ENCODE measurements at regions not wholly inside any gene's neighbourhood (a gene's known extent, or its start where the extent isn't known, plus 50 kb on each side); places are given as distances from the start of the nearest gene placed in this dataset.
"Not testable (repeated sequence)": the region's sequence is repeated elsewhere in the genome, so short reads cannot be mapped to it uniquely, and the experiment has no call there.

- ChIA-PET POLR2A (no interaction called here), CTCF (no interaction called here)
- TF ChIP-seq CTCF (IDR thresholded peaks at IDR 0.05; ENCODE audit: control extremely low read depth, extremely low read depth, low read depth, missing control alignments): no peak
- no peak for DNase-seq (ENCODE audit: extremely low spot score)
Measured at GRCh38 chrX:915427-916229, 285.0 kb downstream of the SHOX start.

- ChIA-PET POLR2A (no interaction called here), CTCF (no interaction called here)
- no peak for DNase-seq (ENCODE audit: extremely low spot score)
- TF ChIP-seq CTCF (IDR thresholded peaks at IDR 0.05; ENCODE audit: control extremely low read depth, extremely low read depth, low read depth, missing control alignments): no peak
Measured at GRCh38 chrX:914206-914605, 283.6 kb downstream of the SHOX start.

GRCh38 chrX:912677-913076, 282.1 kb downstream of the SHOX start:
- TF ChIP-seq CTCF (IDR thresholded peaks at IDR 0.05; ENCODE audit: control extremely low read depth, extremely low read depth, low read depth, missing control alignments): no peak

GRCh38 chrX:909068-909467, 278.5 kb downstream of the SHOX start:
- POLR2A ChIA-PET; DNase-seq (ENCODE audit: extremely low spot score); CTCF ChIA-PET: not testable (repeated sequence)

More at GRCh38 chrX:912677-913076, 282.1 kb downstream of the SHOX start:
- ChIA-PET POLR2A (no interaction called here), CTCF (no interaction called here)
- no peak for DNase-seq (ENCODE audit: extremely low spot score)

- DNase-seq (ENCODE audit: extremely low spot score): no peak
- no peak for TF ChIP-seq CTCF (IDR thresholded peaks at IDR 0.05; ENCODE audit: control extremely low read depth, extremely low read depth, low read depth, missing control alignments)
- ChIA-PET POLR2A (no interaction called here), CTCF (no interaction called here)
Measured at GRCh38 chrX:906586-906985, 276.0 kb downstream of the SHOX start.

- DNase-seq (ENCODE audit: extremely low spot score): no peak
- TF ChIP-seq CTCF (IDR thresholded peaks at IDR 0.05; ENCODE audit: control extremely low read depth, extremely low read depth, low read depth, missing control alignments): no peak
- POLR2A ChIA-PET: no interaction called here
- CTCF ChIA-PET: no interaction called here
Measured at GRCh38 chrX:905848-906566, 275.4 kb downstream of the SHOX start.

- ChIA-PET CTCF (no interaction called here), POLR2A (no interaction called here)
- no peak for DNase-seq (ENCODE audit: extremely low spot score)
- no peak for TF ChIP-seq CTCF (IDR thresholded peaks at IDR 0.05; ENCODE audit: control extremely low read depth, extremely low read depth, low read depth, missing control alignments)
Measured at GRCh38 chrX:903116-903515, 272.5 kb downstream of the SHOX start.

All from GM10248 (cell line).